Lower leg skin (tissue), 3 donors: ENCODE measurements at regions not wholly inside any gene's neighbourhood (a gene's known extent, or its start where the extent isn't known, plus 50 kb on each side); places are given as distances from the start of the nearest gene placed in this dataset.

Source experiments
- CTCF ChIP-seq, 3 donors: fragments of 450-650 bp; IDR thresholded peaks; one replicate each; pipeline ENCODE4 v1.5.1; 2016; ENCODE audit warnings: antibody characterized with exemption in 3 of 3, mild to moderate bottlenecking in 3 of 3, moderate library complexity in 2 of 3
- POLR2A ChIP-seq, 2 donors: fragments of 450-650 bp; IDR thresholded peaks; one replicate each; pipeline ENCODE4 v1.6.1; 2016 to 2017; ENCODE audit warnings: antibody characterized with exemption in 2 of 2, mild to moderate bottlenecking in 1 of 2, moderate library complexity in 1 of 2

GRCh38 chr11:115819014-115819413 lies 314.8 kb upstream of the CADM1 start:
- TF ChIP-seq CTCF (IDR thresholded peaks at IDR 0.05) (no peak), POLR2A (IDR thresholded peaks at IDR 0.05) (no peak)
